ENCODE measurements at regions not wholly inside any gene's neighbourhood (a gene's known extent, or its start where the extent isn't known, plus 50 kb on each side); places are given as distances from the start of the nearest gene placed in this dataset.

- no peak overlapping the region for H4K8ac ChIP-seq (ENCODE audit: extremely low read depth, insufficient read depth, low read length)
- H2BK15ac ChIP-seq (ENCODE audit: low read length) = no peak overlapping the region
- CTCF ChIA-PET (ENCODE audit: partially characterized antibody) = no interaction called here
- H3K23ac ChIP-seq (ENCODE audit: insufficient read length) = no peak overlapping the region
- H3K79me2 ChIP-seq (ENCODE audit: control insufficient read depth in 1 of 2, insufficient read depth in 2 of 2, low read length in 2 of 2) = no peaks in the 10 kb centered on the region
- no peak overlapping the region for H2AFZ ChIP-seq (ENCODE audit: low read length)
- H3K9me3 ChIP-seq (ENCODE audit: insufficient read depth in 2 of 2, low read depth in 1 of 2, low read length in 1 of 2) = no peaks in the 10 kb centered on the region
- H3K4ac ChIP-seq (replicated peaks; ENCODE audit: insufficient read length, low read depth, low read length) = no peak overlapping the region
- no peak for TF ChIP-seq SP2 (IDR thresholded peaks at IDR 0.05; ENCODE audit: low read length)
- TF ChIP-seq ASH2L (IDR thresholded peaks at IDR 0.05; ENCODE audit: low read length) = no peak
- no peak for TF ChIP-seq BRCA1 (IDR thresholded peaks at IDR 0.05; ENCODE audit: low read depth, low read length)
- no peak for TF ChIP-seq KDM5A (IDR thresholded peaks at IDR 0.05; ENCODE audit: low read length)
- no peak for TF ChIP-seq CHD2 (IDR thresholded peaks at IDR 0.05; ENCODE audit: low read length)
- no peak for TF ChIP-seq TBP (IDR thresholded peaks at IDR 0.05; ENCODE audit: low read depth, low read length)
- no peak for TF ChIP-seq CBX8 (IDR thresholded peaks at IDR 0.05; ENCODE audit: borderline replicate concordance, low read depth, low read length)
- no peak for TF ChIP-seq ATF3 (IDR thresholded peaks at IDR 0.05; ENCODE audit: insufficient read depth, low read depth, low read length)
- H4K5ac ChIP-seq (ENCODE audit: insufficient read length, low read depth, low read length) = no peak overlapping the region
- no peak overlapping the region for H3K4me2 ChIP-seq (ENCODE audit: insufficient read depth in 1 of 2, low read depth in 2 of 2, low read length in 2 of 2)
- H2AK5ac ChIP-seq (ENCODE audit: low read depth, low read length) = no peak overlapping the region
- POLR2A ChIA-PET (ENCODE audit: partially characterized antibody) = no interaction called here
- H3K4me1 ChIP-seq (replicated peaks in 1 of 4; ENCODE audit: control insufficient read depth in 3 of 4, insufficient read depth in 4 of 4, low read length in 3 of 4) = peaks cover 0 to 7% (median 2%) of the 10 kb centered on the region in 4 experiments; a peak in 4 of 7 replicates
- H3K14ac ChIP-seq (ENCODE audit: insufficient read length) = no peak overlapping the region
- H2BK5ac ChIP-seq (ENCODE audit: low read depth, low read length) = no peak overlapping the region
- H3K79me1 ChIP-seq (ENCODE audit: low read depth, low read length) = no peaks in the 10 kb centered on the region
- H4K20me1 ChIP-seq (replicated peaks in 1 of 2; ENCODE audit: control insufficient read depth in 1 of 2, insufficient read depth in 2 of 2, low read length in 2 of 2) = no peaks in the 10 kb centered on the region
- no peak overlapping the region for H3K56ac ChIP-seq (replicated peaks; ENCODE audit: insufficient read length, low read depth, low read length)
- no peak overlapping the region for H3K18ac ChIP-seq (ENCODE audit: extremely low read depth, low read length)
- no peaks in the 10 kb centered on the region for H3K27me3 ChIP-seq (replicated peaks in 1 of 4; ENCODE audit: control insufficient read depth in 3 of 4, extremely low read depth in 1 of 4, insufficient read depth in 3 of 4, low read length in 3 of 4)
- 93% methylated on average over 2 of the region's 2 CpGs; no CpG with 5 or more reads in 1 of the 2 experiments for WGBS, 2 experiments (ENCODE audit: extremely low coverage in 1 of 2, insufficient coverage in 1 of 2, insufficient read length in 1 of 2, insufficient replicate concordance in 2 of 2, low coverage in 1 of 2, low lambda C conversion rate in 2 of 2, missing lambda C conversion rate in 1 of 2)
- no peaks in the 10 kb centered on the region for H3K36me3 ChIP-seq (ENCODE audit: control insufficient read depth in 2 of 4, insufficient read depth in 4 of 4, low read length in 3 of 4)
- no peak overlapping the region for H3K27ac ChIP-seq (ENCODE audit: low read depth, low read length)
- FAIRE-seq (no peak), DNase-seq (ENCODE audit: low read depth in 1 of 2, low spot score in 2 of 2) (no peak)
- H3K9ac ChIP-seq (replicated peaks in 1 of 4; ENCODE audit: extremely low read depth in 1 of 4, low read depth in 3 of 4, low read length in 3 of 4) = no peak overlapping the region
- no peak overlapping the region for H3K4me3 ChIP-seq (ENCODE audit: extremely low read depth in 1 of 4, insufficient read depth in 2 of 4, low read depth in 3 of 4, low read length in 4 of 4)
- no peak overlapping the region for H2BK120ac ChIP-seq (replicated peaks; ENCODE audit: low read depth, low read length)
- H4K91ac ChIP-seq (replicated peaks; ENCODE audit: insufficient read length, low read length) = no peak overlapping the region
- no peak overlapping the region for H2BK12ac ChIP-seq (ENCODE audit: low read depth, low read length)
- H2BK20ac ChIP-seq (ENCODE audit: low read length) = no peak overlapping the region
- H3K23me2 ChIP-seq (ENCODE audit: low read depth, low read length) = no peaks in the 10 kb centered on the region
Observed at GRCh38 chr2:236796236-236796635, 226.6 kb downstream of the ACKR3 start.

Measured in H1 (cell line).